ENCODE measurements at regions not wholly inside any gene's neighbourhood (a gene's known extent, or its start where the extent isn't known, plus 50 kb on each side); places are given as distances from the start of the nearest gene placed in this dataset.

DNA sequence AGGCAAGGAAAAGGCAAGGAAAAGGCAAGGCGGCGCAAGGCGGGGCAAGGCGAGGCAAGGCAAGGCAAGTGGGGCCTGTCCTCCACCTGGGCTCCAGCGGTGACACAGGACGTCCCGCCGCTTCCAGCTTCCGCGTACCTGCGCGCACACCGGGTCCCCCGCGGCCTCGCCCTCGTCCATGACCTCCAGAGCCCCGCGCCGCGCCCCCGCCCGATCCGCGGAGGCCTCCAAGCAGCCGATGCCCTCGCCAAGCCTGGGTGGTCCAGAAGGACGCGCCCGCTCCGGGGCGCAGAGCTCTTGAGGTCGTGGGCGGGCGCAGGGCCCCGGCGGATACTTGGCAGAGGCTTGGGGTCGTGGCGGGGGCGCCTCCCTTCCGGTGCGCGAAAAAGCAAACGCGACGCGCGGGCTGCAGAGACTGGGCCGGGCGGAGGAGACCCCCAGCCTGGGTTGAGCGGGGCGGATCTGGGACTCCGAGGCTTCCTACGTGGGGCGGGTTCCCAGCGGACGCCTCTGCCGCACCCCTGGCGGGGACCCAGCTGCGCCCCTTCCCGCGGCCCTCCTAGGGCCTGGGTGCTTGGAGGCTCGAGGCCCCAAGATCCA, 60.8 kb upstream of the EIF5 start:
- peaks cover 19% of the 10 kb centered on the region for H3K27me3 ChIP-seq (ENCODE audit: control insufficient read depth, insufficient read depth, low read length)
- H3K4me3 ChIP-seq (ENCODE audit: low read depth, low read length): peak overlapping the region; percentile 23
- TF ChIP-seq, protein P1, sequence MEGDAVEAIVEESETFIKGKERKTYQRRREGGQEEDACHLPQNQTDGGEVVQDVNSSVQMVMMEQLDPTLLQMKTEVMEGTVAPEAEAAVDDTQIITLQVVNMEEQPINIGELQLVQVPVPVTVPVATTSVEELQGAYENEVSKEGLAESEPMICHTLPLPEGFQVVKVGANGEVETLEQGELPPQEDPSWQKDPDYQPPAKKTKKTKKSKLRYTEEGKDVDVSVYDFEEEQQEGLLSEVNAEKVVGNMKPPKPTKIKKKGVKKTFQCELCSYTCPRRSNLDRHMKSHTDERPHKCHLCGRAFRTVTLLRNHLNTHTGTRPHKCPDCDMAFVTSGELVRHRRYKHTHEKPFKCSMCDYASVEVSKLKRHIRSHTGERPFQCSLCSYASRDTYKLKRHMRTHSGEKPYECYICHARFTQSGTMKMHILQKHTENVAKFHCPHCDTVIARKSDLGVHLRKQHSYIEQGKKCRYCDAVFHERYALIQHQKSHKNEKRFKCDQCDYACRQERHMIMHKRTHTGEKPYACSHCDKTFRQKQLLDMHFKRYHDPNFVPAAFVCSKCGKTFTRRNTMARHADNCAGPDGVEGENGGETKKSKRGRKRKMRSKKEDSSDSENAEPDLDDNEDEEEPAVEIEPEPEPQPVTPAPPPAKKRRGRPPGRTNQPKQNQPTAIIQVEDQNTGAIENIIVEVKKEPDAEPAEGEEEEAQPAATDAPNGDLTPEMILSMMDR (IDR thresholded peaks at IDR 0.05; ENCODE audit: insufficient read depth, low read length, poor library complexity, severe bottlenecking): no peak

DNA sequence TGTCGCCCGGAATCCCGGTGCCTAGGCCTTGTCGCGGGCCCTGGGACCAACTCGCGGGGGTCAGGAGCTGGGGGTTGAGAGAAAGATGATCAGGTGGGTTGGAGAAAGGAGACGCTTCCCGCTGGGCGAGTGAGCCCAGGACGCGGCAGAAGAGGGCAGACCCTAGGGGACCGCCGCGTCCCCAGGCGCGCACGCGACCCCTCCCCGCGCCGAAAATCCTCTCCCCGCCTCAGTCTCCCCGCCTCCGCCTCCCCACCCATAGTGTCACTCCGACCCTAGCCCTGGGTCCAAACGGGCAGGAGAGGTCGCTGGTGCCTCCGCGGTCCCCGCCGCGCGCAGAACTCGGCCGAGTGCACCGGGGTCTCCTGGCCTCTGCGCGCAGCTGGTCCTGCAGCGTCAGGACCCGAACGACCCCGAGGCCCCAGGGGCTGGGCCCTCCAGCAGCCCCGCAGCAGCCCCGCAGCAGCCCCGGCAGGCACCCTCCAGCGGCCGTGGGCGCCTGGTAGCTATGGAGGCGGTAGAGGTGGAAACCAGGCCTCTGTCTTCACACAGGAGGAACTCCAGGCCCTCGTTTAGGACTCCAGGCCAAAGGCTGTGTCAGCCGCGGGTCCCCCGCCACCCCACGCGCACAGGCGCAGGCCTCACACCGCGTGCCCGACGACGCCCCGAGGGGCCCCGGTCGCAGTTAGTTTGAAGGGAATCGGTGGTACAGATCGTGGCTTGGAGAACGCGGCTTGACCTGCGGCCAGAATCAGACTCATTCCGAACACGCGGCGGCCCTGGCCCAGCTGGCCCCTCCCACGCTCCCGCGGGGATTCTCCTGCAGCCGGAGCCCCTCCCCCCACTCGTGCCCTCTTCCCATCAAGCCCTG, 60.1 kb upstream of the EIF5 start:
- no peak for DNase-seq (ENCODE audit: low read depth)
- peak overlapping the region; percentile 23 for H3K4me3 ChIP-seq (ENCODE audit: low read depth, low read length)
- TF ChIP-seq, protein P1 (IDR thresholded peaks at IDR 0.05; ENCODE audit: insufficient read depth, low read length, poor library complexity, severe bottlenecking): no peak
- H3K27me3 ChIP-seq (ENCODE audit: control insufficient read depth, insufficient read depth, low read length): peaks cover 22% of the 10 kb centered on the region
- no peaks in the 10 kb centered on the region for H3K36me3 ChIP-seq (ENCODE audit: control insufficient read depth, insufficient read depth, low read length)

More for the DNA sequence above, 60.8 kb upstream of the EIF5 start:
- H3K36me3 ChIP-seq (ENCODE audit: control insufficient read depth, insufficient read depth, low read length): no peaks in the 10 kb centered on the region
- no peak for DNase-seq (ENCODE audit: low read depth)

DNA sequence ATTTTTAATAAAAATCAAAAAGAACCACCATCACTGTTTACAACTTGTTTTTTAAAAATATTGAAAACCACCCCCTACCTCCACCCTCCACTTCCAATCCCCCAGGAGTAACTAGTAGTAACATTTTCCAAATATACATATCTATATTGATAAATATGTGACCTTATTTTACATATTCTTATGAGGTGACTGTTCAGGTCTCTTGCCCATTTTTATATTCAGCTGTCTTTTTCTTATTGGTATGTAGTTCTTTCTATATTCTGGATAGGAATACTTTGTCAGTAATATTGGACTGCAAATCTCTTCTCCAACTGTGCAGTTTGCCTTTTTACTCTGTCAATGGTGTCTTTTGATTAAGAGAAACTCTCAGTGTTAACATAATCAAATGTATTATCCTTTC, 59.0 kb upstream of the EIF5 start:
- TF ChIP-seq, protein P1 (IDR thresholded peaks at IDR 0.05; ENCODE audit: insufficient read depth, low read length, poor library complexity, severe bottlenecking): no peak
- Histone ChIP-seq H3K36me3 (ENCODE audit: control insufficient read depth, insufficient read depth, low read length) (no peaks in the 10 kb centered on the region), H3K4me3 (ENCODE audit: low read depth, low read length) (no peak overlapping the region), H3K27me3 (ENCODE audit: control insufficient read depth, insufficient read depth, low read length) (peaks cover 28% of the 10 kb centered on the region)
- DNase-seq (ENCODE audit: low read depth): no peak

DNA sequence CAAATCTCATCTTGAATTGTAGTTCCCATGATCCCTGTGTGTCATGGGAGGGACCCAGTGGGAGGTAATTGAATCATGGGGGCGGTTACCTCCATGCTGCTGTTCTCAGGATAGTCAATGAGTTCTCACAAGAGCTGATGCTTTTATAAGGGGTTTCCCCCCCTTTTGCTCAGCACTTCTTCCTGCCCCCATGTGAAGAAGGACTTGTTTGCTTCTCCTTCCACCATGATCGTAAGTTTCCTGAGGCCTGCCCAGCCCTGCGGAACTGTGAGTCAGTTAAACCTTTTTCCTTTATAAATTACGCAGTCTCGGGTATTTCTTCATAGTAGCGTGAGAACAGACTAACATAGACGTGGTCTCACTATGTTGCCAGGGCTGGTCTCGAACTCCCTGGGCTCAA, 56.1 kb upstream of the EIF5 start:
- no peak for DNase-seq (ENCODE audit: low read depth)
- no peaks in the 10 kb centered on the region for H3K36me3 ChIP-seq (ENCODE audit: control insufficient read depth, insufficient read depth, low read length)
- H3K4me3 ChIP-seq (ENCODE audit: low read depth, low read length): no peak overlapping the region
- H3K27me3 ChIP-seq (ENCODE audit: control insufficient read depth, insufficient read depth, low read length): peaks cover 28% of the 10 kb centered on the region
- TF ChIP-seq, protein P1 (IDR thresholded peaks at IDR 0.05; ENCODE audit: insufficient read depth, low read length, poor library complexity, severe bottlenecking): no peak

DNA sequence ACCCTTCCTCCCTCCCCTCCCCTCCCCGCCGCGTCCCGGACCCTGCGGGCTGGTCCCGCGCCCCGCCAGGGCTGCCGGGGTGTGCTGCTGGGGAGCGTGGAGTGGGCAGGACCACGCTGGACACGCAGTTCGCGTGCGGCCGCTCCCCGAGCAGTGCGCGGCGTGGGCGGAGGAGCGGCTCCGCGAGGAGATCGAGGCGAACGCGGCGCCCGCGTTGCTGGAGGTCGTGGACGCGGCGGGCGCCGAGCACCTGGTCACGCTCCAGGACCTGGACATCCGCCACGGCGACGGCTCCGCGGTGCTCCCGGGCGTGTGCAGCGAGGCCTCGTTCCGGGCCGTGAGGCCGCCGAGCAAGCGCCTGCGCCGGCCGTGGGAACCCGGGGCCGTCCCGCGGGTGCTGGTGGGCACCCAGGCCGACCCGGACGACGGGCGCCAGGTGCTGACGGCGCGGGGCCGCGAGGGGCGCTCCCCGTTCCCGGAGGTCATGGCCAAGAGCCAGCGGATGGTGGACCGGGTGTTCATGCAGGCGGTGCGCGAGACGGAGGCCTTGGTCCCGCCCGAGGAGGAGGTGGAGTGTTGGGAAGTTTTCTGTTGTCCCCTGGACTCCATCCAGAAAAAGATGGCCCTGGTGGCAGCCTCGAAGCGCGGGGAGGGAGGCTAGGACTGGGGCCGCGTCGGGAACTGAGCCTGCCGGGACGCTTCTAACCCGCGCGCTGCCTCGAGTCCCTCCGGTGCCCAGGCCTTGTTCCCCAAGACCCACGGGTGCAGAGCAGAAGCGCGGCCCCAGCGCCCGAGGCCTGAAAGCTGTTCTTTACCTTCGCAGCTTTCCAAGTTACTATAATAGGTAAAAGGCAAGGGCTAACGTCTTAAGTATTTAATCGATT, 54.7 kb upstream of the EIF5 start:
- H3K4me3 ChIP-seq (ENCODE audit: low read depth, low read length): peak overlapping the region; percentile 11
- TF ChIP-seq, protein P1 (IDR thresholded peaks at IDR 0.05; ENCODE audit: insufficient read depth, low read length, poor library complexity, severe bottlenecking): no peak
- no peaks in the 10 kb centered on the region for H3K36me3 ChIP-seq (ENCODE audit: control insufficient read depth, insufficient read depth, low read length)
- peaks cover 14% of the 10 kb centered on the region for H3K27me3 ChIP-seq (ENCODE audit: control insufficient read depth, insufficient read depth, low read length)
- DNase-seq (ENCODE audit: low read depth): no peak

Data from kidney epithelial cell (primary cell).